HG03378 (cell line): ENCODE measurements at regions not wholly inside any gene's neighbourhood (a gene's known extent, or its start where the extent isn't known, plus 50 kb on each side); places are given as distances from the start of the nearest gene placed in this dataset.
A peak's percentile ranks its signal among the peaks of the same experiment; 100 is the strongest.
"Not testable (repeated sequence)": the region's sequence is repeated elsewhere in the genome, so short reads cannot be mapped to it uniquely, and the experiment has no call there.

Experiments
- ATAC-seq: cut with Tn5 transposase; IDR thresholded peaks from one replicate; pipeline ENCODE4 v1.9.1; 2021; ENCODE audit warnings: mild to moderate bottlenecking, moderate library complexity; ENCODE audit not compliant: unreplicated experiment

GRCh38 chr10:4278186-4278585 lies 493.2 kb upstream of the KLF6 start:
- no peak for ATAC-seq

GRCh38 chr10:4276151-4276550 lies 491.1 kb upstream of the KLF6 start:
- ATAC-seq = no peak

- ATAC-seq = not testable (repeated sequence)
Observed at GRCh38 chr10:4274671-4275070, 489.7 kb upstream of the KLF6 start.

GRCh38 chr10:4271193-4271592 lies 486.2 kb upstream of the KLF6 start:
- no peak for ATAC-seq

- ATAC-seq = no peak
Observed at GRCh38 chr10:4270116-4270515, 485.1 kb upstream of the KLF6 start.

- not testable (repeated sequence) for ATAC-seq
Observed at GRCh38 chr10:4268490-4268889, 483.5 kb upstream of the KLF6 start.

GRCh38 chr10:4267086-4267773 lies 482.2 kb upstream of the KLF6 start:
- no peak for ATAC-seq

GRCh38 chr10:4266416-4267085 lies 481.5 kb upstream of the KLF6 start:
- no peak for ATAC-seq

- ATAC-seq = no peak
Observed at GRCh38 chr10:4265964-4266363, 481.0 kb upstream of the KLF6 start.

- ATAC-seq = no peak
Observed at GRCh38 chr10:4264209-4264865, 479.3 kb upstream of the KLF6 start.

GRCh38 chr10:4263601-4263921 lies 478.6 kb upstream of the KLF6 start:
- no peak for ATAC-seq

GRCh38 chr10:4262870-4263600 lies 478.0 kb upstream of the KLF6 start:
- ATAC-seq = no peak

- no peak for ATAC-seq
Observed at GRCh38 chr10:4262449-4262848, 477.4 kb upstream of the KLF6 start.

- no peak for ATAC-seq
Observed at GRCh38 chr10:4260483-4261124, 475.6 kb upstream of the KLF6 start.

- ATAC-seq = no peak
Observed at GRCh38 chr10:4257939-4258465, 473.0 kb upstream of the KLF6 start.

GRCh38 chr10:4256971-4257370 lies 472.0 kb upstream of the KLF6 start:
- ATAC-seq = no peak

- no peak for ATAC-seq
Observed at GRCh38 chr10:4255751-4256150, 470.7 kb upstream of the KLF6 start.

GRCh38 chr10:4254101-4254994 lies 469.3 kb upstream of the KLF6 start:
- ATAC-seq = no peak

- no peak for ATAC-seq
Observed at GRCh38 chr10:4252701-4253100, 467.7 kb upstream of the KLF6 start.

- peak; percentile 91 for ATAC-seq
Observed at GRCh38 chr10:4250587-4250887, 465.5 kb upstream of the KLF6 start.
